ENCODE measurements at regions not wholly inside any gene's neighbourhood (a gene's known extent, or its start where the extent isn't known, plus 50 kb on each side); places are given as distances from the start of the nearest gene placed in this dataset.

- no peak for TF ChIP-seq POLR2AphosphoS5 (IDR thresholded peaks at IDR 0.05)
- TF ChIP-seq, protein P1, sequence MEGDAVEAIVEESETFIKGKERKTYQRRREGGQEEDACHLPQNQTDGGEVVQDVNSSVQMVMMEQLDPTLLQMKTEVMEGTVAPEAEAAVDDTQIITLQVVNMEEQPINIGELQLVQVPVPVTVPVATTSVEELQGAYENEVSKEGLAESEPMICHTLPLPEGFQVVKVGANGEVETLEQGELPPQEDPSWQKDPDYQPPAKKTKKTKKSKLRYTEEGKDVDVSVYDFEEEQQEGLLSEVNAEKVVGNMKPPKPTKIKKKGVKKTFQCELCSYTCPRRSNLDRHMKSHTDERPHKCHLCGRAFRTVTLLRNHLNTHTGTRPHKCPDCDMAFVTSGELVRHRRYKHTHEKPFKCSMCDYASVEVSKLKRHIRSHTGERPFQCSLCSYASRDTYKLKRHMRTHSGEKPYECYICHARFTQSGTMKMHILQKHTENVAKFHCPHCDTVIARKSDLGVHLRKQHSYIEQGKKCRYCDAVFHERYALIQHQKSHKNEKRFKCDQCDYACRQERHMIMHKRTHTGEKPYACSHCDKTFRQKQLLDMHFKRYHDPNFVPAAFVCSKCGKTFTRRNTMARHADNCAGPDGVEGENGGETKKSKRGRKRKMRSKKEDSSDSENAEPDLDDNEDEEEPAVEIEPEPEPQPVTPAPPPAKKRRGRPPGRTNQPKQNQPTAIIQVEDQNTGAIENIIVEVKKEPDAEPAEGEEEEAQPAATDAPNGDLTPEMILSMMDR (IDR thresholded peaks at IDR 0.05 in 8 of 11, conservative IDR thresholded peaks at IDR 0.05 in 3 of 11), result no peak
Observed at GRCh38 chr6:6390849-6391602, 70.6 kb upstream of the F13A1 start.
